Neural progenitor cell (in vitro differentiated cells): ENCODE measurements at regions not wholly inside any gene's neighbourhood (a gene's known extent, or its start where the extent isn't known, plus 50 kb on each side); places are given as distances from the start of the nearest gene placed in this dataset.

Experiments used
- EZH2 ChIP-seq: fragments of 200-600 bp; sonication (generic); IDR thresholded peaks from 2 replicates; pipeline ENCODE4 v1.6.1; 2017; ENCODE audit warnings: antibody characterized with exemption, mild to moderate bottlenecking, moderate library complexity
- TF ChIP-seq, protein P1 (sequence below): fragments of 200-600 bp; sonication (generic); IDR thresholded peaks from 2 replicates; pipeline ENCODE4 v1.5.1; 2017; ENCODE audit warnings: antibody characterized with exemption, mild to moderate bottlenecking

DNA sequence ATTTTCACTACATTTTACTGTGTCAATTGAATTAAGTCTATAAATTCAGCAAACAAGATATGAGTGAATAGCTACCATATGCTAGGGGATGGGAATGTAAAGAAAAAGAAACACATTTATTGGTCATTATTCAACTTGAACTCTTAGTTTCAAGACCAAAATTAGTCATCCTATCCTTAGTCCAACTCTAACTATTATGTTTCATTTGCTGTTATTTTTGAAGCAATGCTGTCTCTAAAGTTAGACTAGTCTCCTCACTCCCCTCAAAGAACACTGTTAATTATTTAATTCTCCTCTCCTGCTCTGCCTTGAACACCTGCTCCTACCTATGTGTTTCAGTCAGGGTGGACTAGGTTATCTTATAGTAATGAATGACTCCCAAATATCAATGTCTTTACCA lies 920.9 kb downstream of the TUSC7 start:
- TF ChIP-seq, protein P1, sequence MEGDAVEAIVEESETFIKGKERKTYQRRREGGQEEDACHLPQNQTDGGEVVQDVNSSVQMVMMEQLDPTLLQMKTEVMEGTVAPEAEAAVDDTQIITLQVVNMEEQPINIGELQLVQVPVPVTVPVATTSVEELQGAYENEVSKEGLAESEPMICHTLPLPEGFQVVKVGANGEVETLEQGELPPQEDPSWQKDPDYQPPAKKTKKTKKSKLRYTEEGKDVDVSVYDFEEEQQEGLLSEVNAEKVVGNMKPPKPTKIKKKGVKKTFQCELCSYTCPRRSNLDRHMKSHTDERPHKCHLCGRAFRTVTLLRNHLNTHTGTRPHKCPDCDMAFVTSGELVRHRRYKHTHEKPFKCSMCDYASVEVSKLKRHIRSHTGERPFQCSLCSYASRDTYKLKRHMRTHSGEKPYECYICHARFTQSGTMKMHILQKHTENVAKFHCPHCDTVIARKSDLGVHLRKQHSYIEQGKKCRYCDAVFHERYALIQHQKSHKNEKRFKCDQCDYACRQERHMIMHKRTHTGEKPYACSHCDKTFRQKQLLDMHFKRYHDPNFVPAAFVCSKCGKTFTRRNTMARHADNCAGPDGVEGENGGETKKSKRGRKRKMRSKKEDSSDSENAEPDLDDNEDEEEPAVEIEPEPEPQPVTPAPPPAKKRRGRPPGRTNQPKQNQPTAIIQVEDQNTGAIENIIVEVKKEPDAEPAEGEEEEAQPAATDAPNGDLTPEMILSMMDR, result no peak
- TF ChIP-seq EZH2, result no peak
